NCI-H2107 (cell line): ENCODE measurements at regions not wholly inside any gene's neighbourhood (a gene's known extent, or its start where the extent isn't known, plus 50 kb on each side); places are given as distances from the start of the nearest gene placed in this dataset.

Source experiments
- DNase-seq: peaks from one replicate; lab custom pipeline; 2025; lab: John Stamatoyannopoulos, UW

DNA sequence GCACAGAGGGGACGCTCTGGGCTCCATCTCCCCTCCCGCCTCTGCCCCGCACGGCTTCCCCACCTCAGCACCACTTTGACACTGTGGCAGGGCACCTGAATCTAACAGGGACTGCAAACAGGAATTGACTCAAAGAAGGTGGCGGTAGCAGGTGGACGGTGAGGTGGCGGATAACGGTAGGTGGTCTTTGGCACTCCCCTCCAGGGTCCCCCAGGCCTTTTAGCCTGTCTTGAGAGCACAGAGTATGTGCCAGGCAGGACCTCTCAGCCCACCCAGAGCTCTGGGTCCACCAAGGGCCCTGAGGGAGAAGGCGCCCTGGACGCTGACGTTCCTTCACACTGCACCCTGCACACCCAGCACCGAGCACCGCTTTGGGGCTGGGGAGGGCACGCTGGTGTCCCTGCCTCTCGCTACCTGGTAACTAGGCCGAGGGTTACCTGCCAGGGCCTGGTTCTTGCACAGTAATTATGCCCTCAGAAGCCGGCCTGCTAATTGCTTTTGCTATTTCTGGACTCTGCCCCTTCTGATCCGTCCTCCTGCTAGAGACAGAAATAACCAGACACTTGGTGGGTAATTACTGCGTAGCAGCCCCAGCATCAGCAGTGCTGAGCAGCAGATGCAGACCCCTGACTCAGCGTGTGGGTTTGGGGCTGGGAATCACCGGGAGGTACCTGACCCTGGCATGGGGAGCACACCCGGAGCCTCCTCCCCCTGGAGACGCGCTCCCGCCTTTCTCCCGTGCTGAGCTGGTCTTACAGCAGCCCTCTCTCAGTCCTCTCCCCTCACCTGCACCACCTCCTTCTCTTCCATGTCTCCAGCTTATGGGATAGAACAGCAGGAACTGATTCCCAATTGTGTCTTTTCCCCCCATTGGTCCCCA lies 103.3 kb upstream of the B3GAT1 start:
- DNase-seq: no peak

DNA sequence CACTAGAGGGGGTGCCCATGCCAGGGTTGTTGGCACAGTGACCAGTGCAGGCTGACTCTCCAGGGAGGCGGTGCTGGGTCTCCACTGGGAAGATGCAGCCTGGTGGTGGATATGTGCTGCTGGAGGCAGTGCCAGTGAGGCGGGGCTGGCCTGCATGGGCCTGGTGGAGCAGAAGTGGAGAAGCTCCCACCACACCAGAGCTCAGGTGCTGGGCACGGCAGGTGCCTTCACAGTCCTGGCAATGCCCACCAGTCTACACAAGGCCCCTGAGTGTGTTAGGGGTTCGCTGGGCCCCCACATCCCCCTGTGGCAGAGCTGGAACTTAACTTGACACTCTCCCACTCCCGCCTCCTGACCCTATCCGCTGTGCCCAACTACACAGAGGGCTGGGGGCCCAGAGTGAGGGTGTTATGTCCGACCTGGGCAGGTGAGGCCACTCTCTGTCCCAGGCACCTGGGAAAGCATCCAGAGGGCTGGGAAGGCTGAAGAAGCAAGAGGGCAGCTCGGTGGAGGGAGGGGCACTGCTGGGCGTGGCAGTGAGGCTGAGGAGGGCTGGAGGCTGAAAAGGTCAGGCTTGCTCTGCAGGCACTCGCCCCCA lies 102.4 kb upstream of the B3GAT1 start:
- no peak for DNase-seq

DNA sequence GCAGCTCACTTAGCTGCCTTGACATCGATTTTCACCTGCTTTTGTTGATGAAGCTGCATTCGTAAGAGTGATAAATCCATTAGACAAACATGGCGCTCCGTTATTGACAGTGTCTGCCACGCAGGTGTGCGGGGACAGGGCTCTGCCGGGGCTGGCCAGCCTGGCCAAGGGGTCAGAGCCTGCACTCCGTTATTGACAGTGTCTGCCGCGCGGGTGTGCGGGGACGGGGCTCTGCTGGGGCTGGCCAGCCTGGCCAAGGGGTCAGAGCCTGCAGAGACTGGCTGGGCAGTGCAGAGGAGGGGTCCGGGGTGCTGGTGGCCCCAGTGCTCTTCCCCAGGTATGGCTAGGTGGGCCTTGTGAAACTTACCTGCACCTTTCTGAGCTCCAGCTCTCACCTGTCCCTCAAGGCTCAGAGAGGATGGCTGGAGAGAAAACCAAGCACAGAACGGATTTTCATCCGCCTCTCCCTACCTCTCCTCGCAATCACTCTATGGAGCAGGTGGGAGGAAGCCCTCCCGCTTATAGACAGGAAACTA lies 101.6 kb upstream of the B3GAT1 start:
- no peak for DNase-seq

DNA sequence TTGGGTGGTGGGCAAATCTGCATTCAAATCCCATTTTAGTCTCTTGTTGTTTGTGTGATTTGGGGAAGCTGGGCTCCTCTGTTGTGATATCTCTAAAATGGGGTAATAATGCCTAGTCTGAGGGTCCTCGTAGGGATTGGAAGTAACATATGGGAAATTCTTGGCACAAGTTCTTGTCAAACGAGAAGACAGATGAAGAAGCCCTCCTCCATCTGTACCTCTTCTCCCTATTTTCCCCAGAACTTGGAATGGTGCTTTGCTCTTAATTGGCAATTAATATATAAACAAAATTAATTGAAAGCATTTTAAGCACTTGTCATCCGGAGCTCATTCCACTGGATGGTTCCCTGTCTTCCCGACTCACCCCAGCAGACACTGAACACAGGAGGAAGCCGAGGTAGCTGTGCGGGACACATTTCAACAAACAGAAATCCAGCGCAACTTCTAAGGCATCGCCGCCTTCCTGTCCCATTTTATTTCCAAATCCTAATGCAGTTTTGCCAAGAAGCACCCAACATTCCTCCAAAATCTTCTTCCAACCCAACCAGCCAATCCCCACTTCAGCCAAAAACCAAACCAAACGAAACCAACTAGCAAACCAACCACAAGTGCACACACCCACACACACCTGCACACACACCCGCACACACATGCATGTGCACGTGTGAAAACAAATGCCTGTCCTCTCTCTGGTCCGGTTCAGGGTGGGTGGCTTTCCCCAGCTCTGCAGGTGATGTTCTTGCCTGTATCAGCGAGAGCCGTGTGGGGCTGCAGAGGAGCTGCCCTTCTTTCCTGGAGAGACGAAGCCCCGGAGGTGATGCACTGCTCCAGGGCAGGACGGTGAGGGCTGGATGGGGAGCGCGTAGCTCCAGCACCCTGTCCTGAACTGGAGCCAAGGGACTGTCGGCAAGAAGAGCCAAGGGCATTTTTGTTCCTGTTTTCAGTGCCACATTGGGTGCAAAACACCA lies 100.8 kb upstream of the B3GAT1 start:
- DNase-seq: no peak

DNA sequence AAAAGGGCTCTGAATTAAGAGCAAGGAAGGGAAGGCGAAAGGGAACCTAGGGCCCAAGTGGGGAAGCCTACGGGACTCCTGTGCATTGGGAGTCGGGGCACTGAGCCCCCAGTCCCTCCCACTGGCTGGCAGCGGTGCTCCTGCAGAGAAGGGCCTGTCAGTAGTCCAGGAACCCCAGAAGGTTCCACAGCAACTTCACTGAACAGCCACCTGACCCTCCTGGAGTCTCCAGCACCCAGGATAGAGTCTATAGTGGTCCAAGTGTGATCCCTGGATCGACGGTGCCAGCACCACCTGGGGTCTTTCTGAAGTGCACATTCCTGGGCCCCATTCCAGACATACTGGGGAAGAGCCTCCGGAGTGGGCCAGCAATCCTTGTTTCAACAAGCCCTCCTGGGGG lies 100.0 kb upstream of the B3GAT1 start:
- DNase-seq: no peak

DNA sequence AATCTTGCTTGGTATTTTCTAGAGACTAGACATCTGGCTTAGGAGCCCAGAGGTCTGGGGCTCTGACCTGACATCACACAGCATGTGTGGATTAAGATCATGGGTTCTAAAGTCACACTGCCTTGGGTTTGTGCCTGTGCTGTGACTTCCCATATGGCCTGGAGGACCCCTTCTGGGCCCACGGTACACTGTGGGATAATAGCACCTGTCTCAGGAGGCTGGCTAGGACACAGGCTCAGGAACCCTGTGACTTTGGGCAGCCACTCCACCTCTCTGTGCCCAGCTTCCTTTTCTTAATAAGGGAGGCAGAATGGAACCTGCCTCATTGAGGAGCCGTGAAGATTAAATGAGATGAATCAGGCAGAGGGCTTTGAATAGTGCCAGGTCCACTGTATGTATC lies 99.2 kb upstream of the B3GAT1 start:
- no peak for DNase-seq

DNA sequence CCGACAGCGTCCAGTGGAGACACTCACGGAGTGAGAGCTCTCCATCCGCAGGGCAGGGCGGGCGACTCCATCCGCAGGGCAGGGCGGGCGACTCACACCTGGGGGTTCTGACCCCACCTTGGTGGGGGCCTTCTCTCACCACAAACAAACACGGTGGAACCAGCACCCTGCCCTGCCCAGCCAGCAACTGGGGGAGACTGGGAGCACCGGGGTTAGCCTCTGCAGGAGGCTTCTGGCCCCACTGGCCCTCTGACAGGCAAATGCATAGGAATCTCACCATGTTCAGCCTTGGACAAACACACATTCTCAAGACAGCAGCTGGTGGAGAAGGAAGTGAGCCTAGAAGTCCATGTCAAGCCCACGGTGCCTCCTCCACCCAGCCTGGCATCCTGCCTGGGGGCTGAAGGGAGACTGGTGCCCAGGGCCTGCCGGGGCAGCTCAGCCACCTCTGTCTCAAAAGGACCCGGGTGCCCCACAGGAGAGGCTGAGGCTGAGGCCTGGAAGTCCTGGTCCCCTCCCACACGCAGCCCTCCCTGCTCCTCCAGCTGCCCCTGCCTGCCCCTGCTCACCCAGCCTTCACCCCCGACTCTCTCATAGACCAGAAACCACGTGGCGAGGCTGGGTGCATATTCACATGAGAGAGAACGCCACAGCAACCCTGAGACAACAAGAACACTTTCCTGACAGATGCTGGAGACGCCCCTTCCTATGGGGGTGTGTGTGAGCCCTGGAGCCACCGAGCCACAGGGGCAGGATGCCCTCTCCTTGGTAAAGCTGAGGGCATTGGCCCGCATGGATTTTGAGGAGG lies 98.4 kb upstream of the B3GAT1 start:
- no peak for DNase-seq

DNA sequence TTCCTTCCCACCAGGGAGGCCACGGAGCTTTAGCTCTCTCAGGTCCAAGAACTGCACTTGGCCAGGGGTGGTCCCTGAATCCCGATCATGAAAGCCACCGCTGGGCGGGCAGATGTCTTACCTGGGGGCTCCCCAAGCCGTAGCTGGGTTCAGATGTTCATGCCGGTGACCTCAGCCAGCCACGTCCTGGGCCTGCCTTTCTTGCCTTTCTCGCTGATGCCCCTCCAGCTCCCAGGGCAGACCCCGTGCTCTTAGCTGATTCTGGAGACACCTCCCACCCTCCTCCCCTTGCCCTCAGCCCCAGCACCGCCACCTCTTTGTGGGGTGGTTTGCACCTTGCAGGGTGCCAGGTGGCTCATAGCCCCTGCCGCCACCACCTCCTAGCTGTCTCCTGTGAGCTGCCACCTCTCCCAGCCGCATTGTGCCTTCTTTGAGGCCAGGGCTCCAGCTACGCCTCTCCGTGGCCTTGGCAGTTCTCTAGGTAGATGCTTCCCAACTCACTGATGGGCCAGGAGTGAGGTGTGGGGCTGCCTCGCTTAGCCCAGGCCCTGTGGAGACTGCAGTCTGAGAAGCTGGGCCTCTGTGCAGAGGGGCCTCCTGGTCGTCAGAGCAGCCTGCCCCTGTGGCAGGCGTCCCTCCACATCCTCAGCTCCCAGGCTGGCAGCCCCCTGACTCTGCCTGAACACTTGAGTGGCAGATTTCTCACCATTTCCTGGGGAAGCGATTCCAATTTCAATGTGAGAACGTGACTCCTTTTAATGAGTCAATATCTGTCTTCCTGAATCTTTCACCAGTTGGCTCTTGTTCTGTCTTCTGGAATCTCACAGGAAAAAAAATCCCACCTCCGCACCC lies 97.6 kb upstream of the B3GAT1 start:
- no peak for DNase-seq

DNA sequence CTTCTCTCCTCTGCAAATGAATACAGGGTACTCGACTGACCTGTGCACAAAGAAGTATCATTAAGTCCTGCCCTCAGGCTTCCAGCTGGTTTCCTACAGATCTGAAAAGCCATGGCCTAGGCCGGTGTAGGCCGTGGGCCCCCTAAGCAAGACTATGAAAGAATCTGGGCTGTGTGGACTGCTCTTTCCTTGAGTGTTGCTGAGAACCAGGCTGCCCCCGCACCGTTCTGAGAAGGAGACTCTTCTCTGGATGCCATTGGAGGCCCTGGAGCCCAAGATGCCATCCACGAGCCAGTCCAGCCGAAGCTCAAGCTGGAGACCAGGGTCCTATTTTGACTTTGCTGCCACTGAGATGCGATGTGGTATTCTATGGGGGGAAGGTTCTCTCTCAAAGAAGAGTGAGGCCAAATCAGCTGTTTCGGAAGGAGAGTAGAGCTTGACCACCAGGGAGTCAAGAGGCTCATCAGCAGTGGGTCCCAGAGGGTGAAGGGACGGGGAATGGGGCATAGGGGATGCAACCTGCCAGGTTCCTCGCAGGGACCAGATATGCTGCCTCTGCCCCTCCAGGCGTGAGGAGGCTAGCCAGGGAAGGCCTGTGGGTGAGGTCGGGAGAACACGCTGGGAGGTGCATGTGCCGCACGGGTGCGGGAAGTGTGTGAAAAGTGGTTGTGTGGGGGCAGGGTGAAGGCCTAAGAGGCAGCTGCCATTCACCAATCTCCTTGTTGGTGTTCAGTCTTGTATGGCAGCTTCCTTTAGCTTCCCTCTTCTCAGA lies 96.4 kb upstream of the B3GAT1 start:
- DNase-seq: no peak

DNA sequence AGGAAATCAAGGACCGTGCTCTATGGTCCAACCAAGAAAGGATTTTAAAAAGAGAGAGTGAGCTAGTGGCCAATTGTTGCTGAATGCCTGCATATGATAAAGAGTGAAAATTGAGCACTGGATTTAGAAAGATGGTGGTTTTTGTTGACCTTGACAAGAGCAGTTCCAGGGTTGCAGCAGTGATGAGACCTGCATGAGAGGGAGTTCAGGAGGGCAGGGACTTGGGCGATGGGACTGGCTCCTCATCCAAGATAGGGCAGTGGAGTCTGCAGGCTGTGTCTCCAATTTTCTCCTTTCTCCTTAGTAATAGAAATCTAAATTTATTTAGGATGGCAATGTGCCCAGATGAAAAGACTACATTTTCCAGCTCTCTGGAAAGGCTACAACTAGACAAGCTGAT lies 94.0 kb upstream of the B3GAT1 start:
- no peak for DNase-seq

DNA sequence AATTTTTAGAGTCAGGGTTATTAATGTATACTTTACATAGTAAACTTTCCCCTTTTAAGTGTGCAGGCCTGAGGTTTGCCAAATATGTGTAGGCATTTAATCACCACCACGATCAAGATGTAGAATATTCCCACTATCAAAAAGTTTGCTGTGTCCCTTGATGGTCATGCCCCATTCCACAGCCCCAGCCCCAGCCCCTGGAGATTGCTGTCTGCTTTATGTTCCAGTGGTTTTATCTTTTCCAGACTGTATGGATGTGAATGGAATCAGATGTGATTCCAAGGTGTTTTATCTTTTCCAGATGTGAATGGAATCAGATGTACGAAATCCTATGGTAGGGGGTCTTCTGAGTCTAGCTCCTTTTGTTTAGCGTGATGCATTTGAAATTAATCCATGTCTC lies 93.1 kb upstream of the B3GAT1 start:
- no peak for DNase-seq

DNA sequence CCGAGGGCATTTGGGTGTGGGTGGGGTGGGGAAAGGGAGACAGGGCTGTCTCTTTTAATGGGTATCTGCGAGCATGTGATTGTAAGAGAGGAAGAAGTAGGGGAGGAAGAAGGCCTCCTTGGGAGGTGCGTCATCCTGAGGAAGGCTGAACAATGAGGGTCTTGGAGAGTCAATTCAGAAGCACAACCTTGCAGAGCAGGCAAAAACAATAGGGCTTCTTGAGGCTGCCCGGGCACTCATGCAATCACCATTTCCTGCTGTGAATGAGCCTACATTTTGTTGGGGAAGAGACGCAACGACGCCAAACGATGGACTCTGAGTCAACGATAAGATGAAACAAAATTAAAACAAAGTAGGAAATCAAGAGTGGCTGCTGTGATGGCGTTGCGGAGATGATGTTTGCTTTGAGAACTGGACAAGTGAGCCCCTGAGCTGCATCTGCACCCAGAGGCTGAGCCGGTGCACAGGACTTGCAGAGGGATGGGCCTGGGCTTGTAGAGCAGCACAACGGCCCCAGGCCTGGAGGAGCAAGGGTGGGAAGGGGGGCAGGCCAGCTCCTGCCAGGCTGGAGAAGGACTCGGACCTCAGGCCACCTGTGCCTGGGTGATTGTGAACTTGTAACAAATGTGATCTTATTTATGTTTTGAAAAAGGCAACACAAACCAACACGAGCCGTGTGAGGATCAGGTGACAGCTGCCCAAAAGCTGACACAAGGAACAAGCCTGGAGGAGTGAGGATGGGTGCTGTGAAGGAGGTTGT lies 92.3 kb upstream of the B3GAT1 start:
- no peak for DNase-seq

DNA sequence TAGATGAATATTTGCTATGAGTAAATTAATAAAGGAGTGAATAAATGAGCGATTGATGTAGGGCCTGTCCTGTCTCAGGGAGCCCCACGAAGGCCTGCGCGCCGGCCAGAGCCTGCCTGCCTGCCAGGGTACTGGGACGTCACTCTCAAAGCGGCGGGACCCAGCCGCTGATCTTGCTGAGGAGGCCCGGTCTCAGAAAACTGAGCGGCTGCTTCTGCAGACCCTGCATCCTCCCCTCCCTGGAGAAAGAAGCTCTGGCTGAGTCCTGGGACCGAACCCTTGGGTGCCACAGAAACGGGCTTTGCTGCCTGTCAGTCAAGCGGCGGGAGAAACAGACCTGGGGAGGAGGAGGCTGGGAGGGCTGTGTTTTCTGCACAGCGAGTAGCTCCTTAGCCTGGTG lies 91.6 kb upstream of the B3GAT1 start:
- DNase-seq: no peak

DNA sequence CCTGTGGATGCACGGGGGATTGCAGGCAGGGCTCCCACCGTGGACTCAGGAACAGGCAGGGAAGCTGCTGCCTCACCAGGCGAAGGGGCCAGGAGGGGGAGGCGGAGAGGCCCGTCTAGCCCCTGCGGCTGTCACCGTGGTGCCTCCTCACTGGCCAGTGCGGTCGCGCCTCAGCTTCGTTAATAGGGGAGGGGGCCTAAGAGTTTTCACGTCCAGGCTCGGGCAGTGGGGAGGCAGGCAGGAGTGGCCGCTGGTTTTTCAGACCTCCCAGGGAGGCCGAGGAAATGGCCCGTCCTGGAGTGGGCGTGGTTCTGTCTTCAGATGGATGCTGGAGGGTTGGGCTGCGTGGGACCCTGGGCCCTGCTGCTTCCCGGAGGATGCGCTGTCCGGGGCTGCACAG lies 91.1 kb upstream of the B3GAT1 start:
- no peak for DNase-seq

DNA sequence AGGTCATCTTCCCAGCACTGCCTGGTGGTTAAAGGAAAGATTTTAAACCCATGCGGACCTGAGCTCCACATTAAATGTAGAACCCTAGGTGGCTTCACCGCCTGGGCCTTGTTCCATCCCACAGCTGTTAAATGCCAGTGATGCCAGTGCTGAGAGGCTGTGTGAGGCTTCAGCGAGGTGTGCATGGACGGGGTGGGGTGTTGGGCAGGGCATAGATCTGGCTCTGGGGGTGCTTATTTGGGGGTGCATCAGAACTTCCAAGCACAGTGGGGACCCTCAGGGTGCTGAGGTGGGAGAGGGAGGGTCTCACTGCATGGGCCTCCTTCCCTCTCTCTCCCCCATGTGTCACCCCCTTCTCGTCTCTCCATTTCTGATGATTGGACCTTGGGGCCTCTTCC lies 90.1 kb upstream of the B3GAT1 start:
- no peak for DNase-seq

DNA sequence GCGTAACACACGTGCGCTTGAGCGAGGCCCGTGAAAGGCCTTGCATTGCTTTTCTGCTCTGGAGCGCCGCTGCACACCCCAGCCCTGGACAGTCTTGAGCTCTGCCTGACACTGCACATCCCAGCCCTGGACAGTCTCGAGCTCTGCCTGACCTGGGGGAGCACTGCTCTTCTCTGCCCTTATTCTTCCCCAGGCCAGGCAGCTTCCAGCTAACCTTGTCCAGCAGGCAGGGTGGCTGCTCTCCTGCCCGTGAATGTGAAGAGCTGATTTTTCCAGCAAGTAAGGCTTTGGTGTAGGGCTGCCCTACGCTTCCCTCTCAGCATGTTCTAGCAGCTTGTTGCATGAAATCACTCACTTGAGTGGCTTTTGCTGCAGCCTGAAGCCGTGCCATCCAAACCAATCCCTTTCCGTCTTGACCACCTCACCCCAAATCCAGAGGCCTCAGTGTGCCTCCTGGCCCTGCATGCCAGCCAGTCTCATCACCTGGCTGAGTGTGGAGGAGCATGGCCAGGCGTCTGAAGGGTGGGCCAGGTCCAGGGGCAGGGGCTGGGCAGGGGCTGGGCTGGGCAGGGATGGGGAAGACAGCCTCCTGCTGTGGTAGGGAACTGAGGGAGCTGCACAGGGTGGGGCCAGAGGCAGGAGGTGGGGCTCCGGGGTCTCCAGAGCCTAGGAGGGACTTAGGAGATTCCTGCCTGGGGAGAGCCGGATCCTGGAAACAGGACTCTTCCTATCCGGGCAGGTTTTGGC lies 89.5 kb upstream of the B3GAT1 start:
- no peak for DNase-seq

DNA sequence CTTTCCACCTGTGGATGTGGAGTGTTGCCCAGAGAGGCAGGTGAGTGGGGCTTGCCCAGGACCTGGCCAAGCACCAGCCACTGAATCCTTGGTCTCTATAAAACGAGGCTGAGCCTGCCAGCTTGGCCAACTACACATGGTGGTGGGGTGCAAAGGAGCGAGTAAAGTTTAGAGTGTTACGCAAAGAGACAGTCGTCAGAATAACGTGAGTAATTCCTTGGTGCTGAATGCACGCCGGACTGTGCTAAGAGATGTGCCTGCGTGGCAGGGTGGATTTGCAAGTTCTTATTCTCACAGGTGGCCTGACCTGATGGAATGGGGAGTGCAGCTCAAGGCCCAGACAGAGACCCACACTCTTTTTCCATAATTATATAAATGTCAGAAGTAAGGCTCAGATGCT lies 88.6 kb upstream of the B3GAT1 start:
- no peak for DNase-seq

DNA sequence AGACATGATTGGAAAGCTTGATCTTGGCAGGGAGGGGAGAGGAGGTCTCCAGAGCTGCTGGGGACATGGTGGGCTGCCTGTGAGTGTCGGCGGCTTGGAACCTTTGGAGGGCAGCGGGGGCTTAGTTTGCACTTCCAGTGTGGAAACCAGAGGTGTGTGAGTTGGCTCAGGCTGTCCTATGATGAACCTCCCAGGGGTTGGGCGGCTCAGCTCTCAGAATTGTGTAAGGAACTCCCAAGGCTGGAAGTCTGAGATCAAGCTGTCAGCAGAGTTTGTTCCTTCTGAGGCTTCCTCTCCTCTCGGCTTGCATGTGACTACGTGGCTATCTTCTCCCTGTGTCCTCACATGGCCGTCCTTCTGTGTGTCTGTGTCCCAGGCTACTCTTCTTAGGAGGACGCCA lies 87.9 kb upstream of the B3GAT1 start:
- no peak for DNase-seq
